ENCODE measurements at regions not wholly inside any gene's neighbourhood (a gene's known extent, or its start where the extent isn't known, plus 50 kb on each side); places are given as distances from the start of the nearest gene placed in this dataset.
"Not testable (repeated sequence)": the region's sequence is repeated elsewhere in the genome, so short reads cannot be mapped to it uniquely, and the experiment has no call there.

- DNase-seq (ENCODE audit: low read depth in 2 of 2) = no peak
Observed at GRCh38 chr2:175687465-175687864, 314.6 kb downstream of the LNPK start.

- DNase-seq (ENCODE audit: low read depth in 2 of 2) = no peak
Observed at GRCh38 chr2:175686002-175686401, 316.1 kb downstream of the LNPK start.

- DNase-seq (ENCODE audit: low read depth in 2 of 2) = no peak
Observed at GRCh38 chr2:175684466-175684865, 317.6 kb downstream of the LNPK start.

GRCh38 chr2:175679728-175680127 lies 322.3 kb downstream of the LNPK start:
- no peak for DNase-seq (ENCODE audit: low read depth in 2 of 2)

GRCh38 chr2:175679231-175679630 lies 322.8 kb downstream of the LNPK start:
- no peak for DNase-seq (ENCODE audit: low read depth in 2 of 2)

- DNase-seq (ENCODE audit: low read depth in 2 of 2) = no peak
Observed at GRCh38 chr2:175677880-175678279, 324.2 kb downstream of the LNPK start.

GRCh38 chr2:175676813-175677212 lies 325.3 kb downstream of the LNPK start:
- DNase-seq (ENCODE audit: low read depth in 2 of 2) = no peak

GRCh38 chr2:175668804-175669203 lies 333.3 kb downstream of the LNPK start:
- DNase-seq (ENCODE audit: low read depth in 2 of 2) = not testable (repeated sequence)

- DNase-seq (ENCODE audit: low read depth in 2 of 2) = no peak
Observed at GRCh38 chr2:175662335-175662734, 339.7 kb downstream of the LNPK start.

- DNase-seq (ENCODE audit: low read depth in 2 of 2) = no peak
Observed at GRCh38 chr2:175648577-175649063, 353.4 kb downstream of the LNPK start.

GRCh38 chr2:175647058-175647457 lies 355.0 kb downstream of the LNPK start:
- no peak for DNase-seq (ENCODE audit: low read depth in 2 of 2)

GRCh38 chr2:175640655-175641054 lies 361.4 kb downstream of the LNPK start:
- no peak for DNase-seq (ENCODE audit: low read depth in 2 of 2)

- DNase-seq (ENCODE audit: low read depth in 2 of 2) = no peak
Observed at GRCh38 chr2:175633227-175633626, 368.8 kb downstream of the LNPK start.

GRCh38 chr2:175631245-175631623 lies 370.8 kb downstream of the LNPK start:
- DNase-seq (ENCODE audit: low read depth in 2 of 2) = peak; percentile 36 to 40

- DNase-seq (ENCODE audit: low read depth in 2 of 2) = no peak
Observed at GRCh38 chr2:175630280-175631244, 371.5 kb downstream of the LNPK start.

GRCh38 chr2:175628243-175628642 lies 373.8 kb downstream of the LNPK start:
- DNase-seq (ENCODE audit: low read depth in 2 of 2) = no peak

GRCh38 chr2:175627405-175627804 lies 374.7 kb downstream of the LNPK start:
- DNase-seq (ENCODE audit: low read depth in 2 of 2) = peak in 1 of 2 experiments; percentile 25

GRCh38 chr2:175626796-175627195 lies 375.3 kb downstream of the LNPK start:
- DNase-seq (ENCODE audit: low read depth in 2 of 2) = no peak

GRCh38 chr2:175624785-175625184 lies 377.3 kb downstream of the LNPK start:
- no peak for DNase-seq (ENCODE audit: low read depth in 2 of 2)

GRCh38 chr2:175624211-175624761 lies 377.8 kb downstream of the LNPK start:
- DNase-seq (ENCODE audit: low read depth in 2 of 2) = no peak

GRCh38 chr2:175621821-175622220 lies 380.2 kb downstream of the LNPK start:
- no peak for DNase-seq (ENCODE audit: low read depth in 2 of 2)

GRCh38 chr2:175620106-175620505 lies 382.0 kb downstream of the LNPK start:
- no peak for DNase-seq (ENCODE audit: low read depth in 2 of 2)
